ENCODE measurements at regions not wholly inside any gene's neighbourhood (a gene's known extent, or its start where the extent isn't known, plus 50 kb on each side); places are given as distances from the start of the nearest gene placed in this dataset.

- TF ChIP-seq CTCF (IDR thresholded peaks at IDR 0.05) (no peak), EZH2 (IDR thresholded peaks at IDR 0.05; ENCODE audit: borderline replicate concordance, insufficient read depth, low read depth, low read length, poor library complexity, severe bottlenecking) (no peak)
Measured at GRCh38 chr12:23066095-23066494, 441.1 kb downstream of the ETNK1 start.

All from B cell (primary cell).